ENCODE measurements at regions not wholly inside any gene's neighbourhood (a gene's known extent, or its start where the extent isn't known, plus 50 kb on each side); places are given as distances from the start of the nearest gene placed in this dataset.

- DNase-seq, result no peak
These were observed 117.3 kb upstream of the ADAMTS19 start for GRCh38 chr5:129342796-129343195.

GRCh38 chr5:129345213-129345924, 114.7 kb upstream of the ADAMTS19 start:
- no peak for DNase-seq

DNA sequence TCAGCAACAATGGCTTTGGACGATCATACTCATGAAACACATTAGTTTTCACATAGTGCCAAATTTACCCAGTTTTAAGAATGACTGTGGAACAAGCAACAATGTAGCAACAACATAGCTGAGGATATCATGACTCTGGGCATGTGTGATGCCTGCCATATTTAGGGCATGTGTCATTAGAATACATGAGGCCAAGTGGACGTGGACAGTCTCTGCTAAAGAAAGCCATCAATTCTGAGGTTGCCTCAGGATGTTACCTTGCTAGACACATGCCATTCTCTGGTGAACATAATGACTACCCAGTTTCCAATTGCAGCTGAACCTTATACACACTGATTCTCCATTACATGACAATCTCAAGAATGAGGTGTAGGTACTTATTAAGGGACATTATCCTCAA, 103.3 kb upstream of the ADAMTS19 start:
- DNase-seq, result no peak

- no peak for DNase-seq
These were observed 102.0 kb upstream of the ADAMTS19 start for GRCh38 chr5:129358069-129358468.

DNA sequence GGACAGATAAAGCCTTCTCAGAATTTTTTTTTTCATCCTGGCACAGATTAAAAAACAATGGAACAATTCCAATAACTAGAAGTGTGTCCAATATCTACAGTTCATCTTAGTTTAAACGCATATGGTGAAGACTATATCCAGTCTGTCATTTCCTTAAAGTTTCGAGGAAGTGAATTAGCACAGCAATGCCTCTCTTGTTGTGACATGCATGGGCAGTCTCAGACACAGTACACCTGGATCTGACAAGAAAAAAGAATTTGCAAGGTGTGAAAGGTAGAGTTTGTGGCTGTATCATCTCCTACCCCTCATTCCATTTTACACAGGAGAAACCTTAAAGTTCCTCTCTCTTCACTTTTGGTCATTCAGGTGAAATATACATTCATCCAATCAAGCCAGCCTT, 100.6 kb upstream of the ADAMTS19 start:
- no peak for DNase-seq

DNA sequence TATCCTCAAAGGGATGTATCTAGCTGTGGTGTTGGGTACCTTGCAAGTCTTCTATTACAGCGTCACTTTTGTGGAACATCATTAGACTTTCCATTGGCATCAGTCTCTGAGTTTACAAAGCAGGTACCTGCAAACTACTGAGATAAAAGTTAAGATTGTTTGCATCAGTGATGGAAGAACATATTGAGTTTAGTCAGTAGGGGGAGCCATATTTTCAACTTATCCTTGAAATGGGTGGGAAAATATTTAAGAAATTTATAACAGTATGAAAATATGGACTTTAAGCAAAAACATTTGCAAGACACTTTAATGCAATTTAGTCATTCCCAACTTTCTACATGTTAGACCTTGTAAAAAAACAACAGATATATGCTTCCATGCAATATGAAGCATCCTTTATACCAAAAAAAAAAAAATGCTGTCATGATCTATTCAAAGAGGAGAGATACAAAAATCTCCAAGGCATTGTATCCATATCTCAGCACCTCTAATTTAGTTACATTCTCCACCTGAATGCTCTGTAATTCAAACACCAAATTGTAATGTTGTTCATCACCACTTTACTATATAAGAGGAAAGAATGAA, 98.6 kb upstream of the ADAMTS19 start:
- no peak for DNase-seq

DNA sequence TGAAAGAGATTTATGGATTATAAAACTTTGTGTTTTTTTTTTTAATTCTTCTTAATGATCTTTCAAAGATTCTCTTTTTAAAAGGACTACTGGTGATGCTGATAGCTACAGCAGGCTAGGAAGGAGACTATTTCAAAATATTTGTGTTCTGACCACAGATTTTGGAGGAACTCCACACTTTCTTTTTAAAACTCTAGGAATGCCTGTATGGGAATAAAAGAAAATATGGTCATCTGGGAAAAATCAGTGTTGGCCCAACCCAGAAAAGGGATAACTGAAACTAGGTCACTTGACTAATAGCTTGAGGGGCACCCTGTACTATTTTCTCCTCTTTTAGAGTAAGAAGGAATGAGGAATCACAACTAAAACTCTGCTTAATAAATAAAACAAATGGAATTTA, 97.6 kb upstream of the ADAMTS19 start:
- DNase-seq, result no peak

GRCh38 chr5:129363991-129364390, 96.1 kb upstream of the ADAMTS19 start:
- DNase-seq, result no peak

DNA sequence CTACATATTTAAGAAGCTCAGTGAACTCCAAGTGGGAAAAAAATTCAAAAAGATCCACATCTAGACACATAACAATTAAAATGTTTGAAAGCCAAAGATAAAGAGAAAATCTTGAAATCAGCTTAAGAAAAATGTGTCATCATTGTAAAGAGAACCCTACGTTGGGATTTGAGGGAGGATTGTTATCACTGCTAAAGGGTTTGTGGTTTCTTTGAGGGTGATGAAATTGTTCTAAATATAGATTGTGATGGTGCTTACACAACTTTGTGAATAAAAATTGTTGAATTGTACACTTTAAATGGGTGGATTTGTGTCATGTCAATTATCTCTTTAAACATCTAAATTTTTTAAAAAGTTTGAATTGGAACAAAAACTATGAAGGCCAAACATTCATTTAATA, 92.2 kb upstream of the ADAMTS19 start:
- no peak for DNase-seq

GRCh38 chr5:129372025-129372424, 88.1 kb upstream of the ADAMTS19 start:
- DNase-seq, result no peak

GRCh38 chr5:129377504-129377903, 82.6 kb upstream of the ADAMTS19 start:
- DNase-seq, result no peak

DNA sequence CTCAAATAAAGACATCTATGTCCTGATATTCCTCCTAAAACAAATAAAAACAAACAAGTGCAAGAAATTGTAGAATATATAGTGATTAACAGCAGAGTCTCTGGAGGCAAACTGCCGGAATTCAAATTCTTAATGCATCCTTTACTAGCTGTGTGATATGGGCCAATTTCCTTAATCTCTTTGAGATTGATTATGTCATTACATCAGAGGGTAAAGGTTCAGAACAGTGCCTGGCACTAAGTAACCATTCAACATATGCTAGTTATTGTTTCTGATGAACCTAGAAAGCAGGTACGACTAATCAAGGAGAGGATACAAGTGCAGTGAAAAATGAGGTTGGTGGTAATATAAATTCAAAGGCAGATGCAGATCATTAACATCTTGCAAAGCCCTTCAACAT, 81.1 kb upstream of the ADAMTS19 start:
- DNase-seq, result no peak

- no peak for DNase-seq
These were observed 80.7 kb upstream of the ADAMTS19 start for GRCh38 chr5:129379406-129379805.

- no peak for DNase-seq
These were observed 77.0 kb upstream of the ADAMTS19 start for GRCh38 chr5:129382921-129383672.

GRCh38 chr5:129384193-129384592, 75.9 kb upstream of the ADAMTS19 start:
- no peak for DNase-seq

- no peak for DNase-seq
These were observed 75.4 kb upstream of the ADAMTS19 start for GRCh38 chr5:129384736-129385135.

GRCh38 chr5:129387944-129388343, 72.2 kb upstream of the ADAMTS19 start:
- DNase-seq, result no peak

DNA sequence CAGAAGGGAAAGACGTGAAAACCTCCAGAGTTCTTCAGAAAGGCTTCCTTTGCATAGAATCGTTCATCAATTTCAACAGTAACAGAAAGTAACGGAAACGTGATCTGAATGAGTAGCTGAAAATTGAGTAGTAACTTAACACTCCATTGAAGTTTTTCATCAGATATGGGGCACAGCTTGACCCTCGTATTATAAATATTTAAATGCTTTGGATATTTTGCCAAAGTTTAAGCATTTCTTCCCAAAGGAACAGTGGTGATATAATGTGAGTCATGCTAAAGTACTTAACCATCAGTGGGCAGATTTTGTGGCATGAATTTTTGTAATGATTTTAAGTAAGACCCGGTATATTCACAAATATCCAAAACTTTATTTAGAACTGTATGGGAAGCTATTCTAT, 67.4 kb upstream of the ADAMTS19 start:
- no peak for DNase-seq

DNA sequence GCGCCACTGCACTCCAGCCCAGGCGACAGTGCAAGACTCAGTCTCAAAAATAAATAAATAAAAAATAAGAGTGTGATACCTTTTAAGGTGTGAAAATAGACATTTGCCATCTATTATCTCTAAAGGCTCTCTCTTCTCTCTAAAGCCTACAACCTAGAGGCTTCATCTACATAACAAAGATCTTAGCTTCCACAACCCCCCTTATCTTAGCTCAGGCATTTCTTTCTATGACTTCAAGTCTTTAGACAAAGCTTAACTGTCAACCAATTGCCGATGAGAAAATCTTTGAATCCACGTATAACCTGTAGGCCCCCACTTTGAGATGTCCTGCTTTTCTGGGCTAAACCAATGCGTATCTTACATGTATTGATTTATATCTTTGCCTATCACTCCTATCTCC, 64.9 kb upstream of the ADAMTS19 start:
- no peak for DNase-seq

DNA sequence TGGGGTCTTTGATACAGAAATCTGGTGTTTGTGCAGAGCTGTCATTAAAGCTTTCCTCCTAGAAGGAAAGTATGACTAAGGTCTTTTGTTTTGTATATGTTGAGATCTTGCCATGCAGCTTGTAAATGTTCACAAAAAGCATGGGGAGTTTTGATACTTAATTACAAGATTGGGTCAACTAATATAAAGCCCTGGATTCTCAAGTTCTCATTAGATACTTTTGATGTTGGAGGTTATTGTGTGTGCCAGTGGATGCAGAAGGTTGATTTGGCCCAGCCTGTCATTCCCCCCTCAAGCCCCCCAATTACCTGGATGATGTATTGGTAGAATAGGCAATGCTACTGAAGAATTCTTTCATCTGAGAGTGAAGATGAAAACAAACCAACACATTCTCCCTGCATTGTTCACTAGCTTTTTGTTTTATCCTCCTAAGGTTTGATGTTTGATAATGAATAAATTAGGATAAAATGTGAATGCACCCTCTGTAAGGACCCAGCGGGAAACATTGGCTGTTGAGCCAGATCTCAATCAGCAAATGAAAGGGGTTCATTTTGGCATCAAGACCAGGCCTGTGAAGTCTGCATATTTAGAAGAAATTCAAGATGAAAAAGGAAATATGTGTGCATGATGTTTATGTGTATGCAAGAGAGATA, 61.9 kb upstream of the ADAMTS19 start:
- no peak for DNase-seq

GRCh38 chr5:129399069-129399468, 61.0 kb upstream of the ADAMTS19 start:
- DNase-seq, result no peak

DNA sequence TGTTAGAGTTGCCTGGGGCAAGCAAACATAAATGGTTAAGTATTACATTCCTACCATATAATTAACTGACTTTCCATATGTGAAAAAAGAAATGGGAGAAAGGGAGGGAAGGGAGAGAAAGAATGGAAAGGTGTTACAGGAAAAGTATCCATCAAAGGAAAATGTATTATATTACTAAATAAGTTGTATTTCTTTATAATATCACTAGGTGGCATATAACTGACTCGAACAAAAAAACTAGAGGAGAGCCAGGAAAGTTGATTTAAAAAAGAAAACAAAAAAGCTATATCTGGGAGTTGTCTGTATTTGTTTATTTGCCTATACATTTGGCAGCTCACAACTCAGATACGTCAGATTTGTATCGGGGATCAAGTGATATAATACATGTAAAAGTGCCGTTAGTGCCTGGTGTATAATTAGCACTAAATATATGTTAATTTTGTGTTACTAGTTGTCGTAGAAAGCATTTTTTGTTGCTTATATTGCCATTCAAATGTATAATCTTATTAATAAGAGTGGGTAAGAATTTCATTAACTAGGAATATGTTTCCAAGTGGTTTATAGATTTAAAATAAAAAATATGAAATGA, 59.6 kb upstream of the ADAMTS19 start:
- DNase-seq, result peak in 1 of 2 donors; percentile 7

- DNase-seq, result no peak
These were observed 54.9 kb upstream of the ADAMTS19 start for GRCh38 chr5:129405222-129405621.
